HUES48 (cell line): ENCODE measurements at regions not wholly inside any gene's neighbourhood (a gene's known extent, or its start where the extent isn't known, plus 50 kb on each side); places are given as distances from the start of the nearest gene placed in this dataset.

Experiments
- H3K27ac ChIP-seq: one replicate; pipeline ENCODE4 v1.7.0; 2013; ENCODE audit warnings: low read depth, low read length, inconsistent platforms
- H3K27me3 ChIP-seq: 2 replicates; pipeline ENCODE4 v1.6.1; 2013; ENCODE audit warnings: mild to moderate bottlenecking, low read length; ENCODE audit not compliant: control insufficient read depth, insufficient read depth
- H3K36me3 ChIP-seq: 2 replicates; pipeline ENCODE4 v1.6.1; 2013; ENCODE audit warnings: low read length; ENCODE audit not compliant: control insufficient read depth, insufficient read depth
- H3K4me1 ChIP-seq: 2 replicates; pipeline ENCODE4 v1.6.1; 2013; ENCODE audit warnings: mild to moderate bottlenecking, low read length; ENCODE audit not compliant: control insufficient read depth, insufficient read depth
- H3K4me3 ChIP-seq: 2 replicates; pipeline ENCODE4 v1.5.1; 2013; ENCODE audit warnings: mild to moderate bottlenecking, low read depth, low read length
- H3K9ac ChIP-seq: 2 replicates; pipeline ENCODE4 v1.6.1; 2013; ENCODE audit warnings: mild to moderate bottlenecking, low read depth, low read length, moderate library complexity
- H3K9me3 ChIP-seq: 2 replicates; pipeline ENCODE4 v1.6.1; 2013; ENCODE audit warnings: low read length; ENCODE audit not compliant: control insufficient read depth, insufficient read depth

DNA sequence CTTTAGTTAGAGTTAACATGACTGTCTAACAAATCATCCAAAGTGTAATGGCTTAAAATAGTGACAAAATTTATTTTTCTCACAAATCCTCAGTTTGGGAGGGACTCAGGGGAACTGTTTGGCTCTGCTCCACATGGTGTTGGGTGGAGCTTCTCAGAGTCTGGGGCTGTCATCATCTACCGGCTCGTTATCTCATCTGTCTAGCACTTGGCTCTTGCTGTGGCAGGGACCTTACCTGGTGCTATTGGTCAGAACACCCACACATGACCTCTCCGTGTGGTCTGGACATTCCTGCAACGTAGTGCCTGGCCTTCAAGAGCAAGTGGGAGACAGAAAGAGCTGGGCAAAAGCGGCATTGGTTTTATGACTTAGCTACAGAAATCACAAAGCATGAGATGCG, 866.9 kb upstream of the FRG1 start:
- Histone ChIP-seq H3K36me3 (no peaks in the 10 kb centered on the region), H3K4me3 (no peak overlapping the region), H3K4me1 (no peaks in the 10 kb centered on the region), H3K27me3 (no peaks in the 10 kb centered on the region), H3K9ac (no peak overlapping the region), H3K9me3 (no peaks in the 10 kb centered on the region), H3K27ac (no peak overlapping the region)

DNA sequence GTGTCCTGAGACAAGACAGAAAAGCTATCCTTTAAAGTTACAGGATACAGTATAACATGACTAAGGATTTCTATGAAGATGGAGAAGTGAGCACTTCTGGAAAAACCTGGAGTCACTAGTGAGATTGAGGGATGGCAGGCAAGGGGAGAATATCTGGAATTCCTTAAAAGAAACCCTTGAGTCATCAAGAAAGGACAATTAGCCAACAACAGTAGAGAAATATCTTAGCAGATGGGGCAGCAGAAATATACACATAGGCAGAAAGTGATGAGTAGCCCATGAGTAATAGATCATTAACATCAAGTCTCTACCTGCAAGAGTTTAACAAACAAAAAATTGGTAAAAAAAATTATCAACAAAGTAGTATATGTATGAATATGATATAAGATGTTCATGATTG, 858.8 kb upstream of the FRG1 start:
- Histone ChIP-seq H3K9me3 (no peaks in the 10 kb centered on the region), H3K4me3 (no peak overlapping the region), H3K9ac (no peak overlapping the region), H3K27me3 (no peaks in the 10 kb centered on the region), H3K27ac (no peak overlapping the region), H3K4me1 (no peaks in the 10 kb centered on the region), H3K36me3 (no peaks in the 10 kb centered on the region)

DNA sequence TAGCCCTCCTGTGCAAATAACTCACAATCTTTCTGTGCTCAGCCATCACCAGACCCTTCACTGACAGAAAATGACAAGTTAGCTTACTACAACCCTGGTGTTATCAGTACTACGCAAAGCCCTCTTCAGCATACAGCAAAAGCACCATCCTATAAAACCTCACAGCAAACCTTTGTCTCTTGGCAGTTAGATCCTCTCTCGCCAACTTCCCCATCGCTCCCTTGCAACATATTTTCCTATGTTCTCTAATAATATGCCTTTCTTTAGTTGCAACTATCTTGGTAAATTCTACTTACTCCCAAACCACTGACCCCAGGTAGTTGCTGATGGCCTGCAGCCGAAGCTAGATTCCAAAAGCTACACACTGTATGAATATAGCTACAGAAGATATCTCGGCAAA, 856.9 kb upstream of the FRG1 start:
- Histone ChIP-seq H3K27me3 (no peaks in the 10 kb centered on the region), H3K4me3 (no peak overlapping the region)

DNA sequence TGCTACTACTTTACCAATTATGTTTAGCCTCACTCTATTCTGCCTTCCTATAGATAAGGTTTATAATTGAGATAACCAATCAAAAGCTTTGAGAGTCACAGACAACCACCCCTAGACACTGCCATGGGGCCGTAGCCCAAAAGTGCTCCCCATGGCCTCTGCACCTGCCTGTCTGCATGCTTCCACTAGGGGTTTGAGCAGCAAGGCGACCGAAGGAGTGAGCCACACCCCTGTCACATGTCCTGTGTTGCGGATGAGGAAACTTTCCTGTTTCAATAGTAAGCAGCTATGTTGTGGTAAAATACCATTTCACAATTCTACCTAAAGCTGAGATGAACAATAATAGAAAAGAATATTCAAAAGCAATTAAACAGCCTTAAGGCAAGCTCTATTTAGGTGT, 856.0 kb upstream of the FRG1 start:
- Histone ChIP-seq H3K4me1 (no peaks in the 10 kb centered on the region), H3K9ac (no peak overlapping the region), H3K36me3 (no peaks in the 10 kb centered on the region), H3K27ac (no peak overlapping the region), H3K9me3 (no peaks in the 10 kb centered on the region), H3K4me3 (no peak overlapping the region), H3K27me3 (no peaks in the 10 kb centered on the region)

More for the DNA sequence above, 856.9 kb upstream of the FRG1 start:
- no peaks in the 10 kb centered on the region for H3K9me3 ChIP-seq
- H3K4me1 ChIP-seq = no peaks in the 10 kb centered on the region
- no peak overlapping the region for H3K9ac ChIP-seq
- no peaks in the 10 kb centered on the region for H3K36me3 ChIP-seq
- H3K27ac ChIP-seq = no peak overlapping the region

DNA sequence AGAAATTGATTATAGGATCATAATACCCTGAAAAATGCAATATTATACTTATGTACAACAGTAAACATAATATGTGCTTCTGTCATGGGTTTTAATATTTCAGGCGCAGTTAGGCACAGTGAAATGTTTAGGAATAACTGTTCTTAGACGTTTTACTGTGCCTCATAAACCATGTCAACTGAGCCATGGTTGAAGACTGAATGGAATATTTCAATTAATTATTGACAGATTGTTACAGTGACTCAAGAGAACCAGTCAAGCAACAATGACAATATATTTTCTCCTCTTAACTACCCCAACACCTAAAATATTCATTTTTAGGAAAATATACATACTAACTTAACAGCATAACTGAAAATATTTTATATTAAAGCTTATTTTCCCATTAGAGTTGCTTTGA, 852.7 kb upstream of the FRG1 start:
- no peaks in the 10 kb centered on the region for H3K27me3 ChIP-seq
- no peak overlapping the region for H3K27ac ChIP-seq

DNA sequence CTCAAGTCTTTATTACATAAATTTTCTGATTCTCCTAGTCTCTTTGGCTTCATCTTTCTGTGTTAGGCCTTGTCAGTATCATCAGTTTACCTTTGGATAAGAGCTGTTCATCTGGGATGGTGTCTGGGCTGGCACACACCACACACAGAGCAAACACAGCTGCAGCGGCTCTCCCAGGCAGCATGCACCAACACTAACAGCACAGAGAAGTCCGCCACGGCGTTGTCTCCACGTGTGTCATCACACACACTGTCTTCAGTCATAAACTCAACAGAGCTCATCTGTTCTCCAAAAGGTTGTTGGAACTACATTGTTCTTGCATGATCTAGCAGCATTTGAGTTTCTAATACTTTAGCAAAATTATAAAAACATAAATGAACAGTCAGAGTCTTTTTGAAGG, 851.9 kb upstream of the FRG1 start:
- no peaks in the 10 kb centered on the region for H3K27me3 ChIP-seq
- no peaks in the 10 kb centered on the region for H3K4me1 ChIP-seq
- H3K36me3 ChIP-seq = no peaks in the 10 kb centered on the region
- H3K27ac ChIP-seq = no peak overlapping the region
- no peaks in the 10 kb centered on the region for H3K9me3 ChIP-seq
- H3K4me3 ChIP-seq = no peak overlapping the region
- no peak overlapping the region for H3K9ac ChIP-seq

More for the DNA sequence above, 852.7 kb upstream of the FRG1 start:
- H3K9me3 ChIP-seq = no peaks in the 10 kb centered on the region
- H3K4me3 ChIP-seq = no peak overlapping the region
- H3K9ac ChIP-seq = no peak overlapping the region
- H3K4me1 ChIP-seq = no peaks in the 10 kb centered on the region
- H3K36me3 ChIP-seq = no peaks in the 10 kb centered on the region

DNA sequence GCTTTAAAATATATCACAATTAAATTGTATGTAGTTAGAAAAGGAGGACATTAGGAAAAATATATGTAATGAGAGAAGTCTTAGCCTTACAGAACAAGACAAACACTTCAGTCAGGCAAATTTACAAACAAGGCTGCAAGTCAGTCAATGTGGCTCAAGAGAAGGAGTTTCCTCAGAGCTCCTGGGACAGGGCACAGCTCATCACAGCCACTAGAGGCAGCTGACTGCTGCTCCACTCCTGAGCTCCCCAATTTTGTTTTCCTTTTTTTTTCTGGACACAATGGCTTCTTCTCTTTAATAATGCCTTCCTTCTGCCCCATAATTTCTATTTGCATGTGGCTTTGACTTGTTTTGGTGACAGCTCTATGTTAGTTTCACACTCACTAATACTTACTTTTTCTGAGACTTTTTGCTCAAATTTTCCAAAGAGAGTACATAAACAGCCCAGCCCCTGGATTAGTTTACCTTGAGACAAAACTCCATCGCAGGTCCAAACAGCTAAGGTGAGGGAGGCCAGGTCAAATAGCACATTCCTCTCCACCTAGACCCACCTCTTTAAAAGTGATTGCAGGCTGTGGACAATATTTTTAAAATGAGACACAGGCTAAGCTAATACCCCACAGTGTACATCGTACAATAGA, 850.4 kb upstream of the FRG1 start:
- H3K9me3 ChIP-seq = no peaks in the 10 kb centered on the region
- no peaks in the 10 kb centered on the region for H3K4me1 ChIP-seq
- H3K9ac ChIP-seq = no peak overlapping the region
- no peaks in the 10 kb centered on the region for H3K36me3 ChIP-seq
- H3K4me3 ChIP-seq = no peak overlapping the region
- H3K27me3 ChIP-seq = no peaks in the 10 kb centered on the region
- no peak overlapping the region for H3K27ac ChIP-seq

GRCh38 chr4:189092581-189092980, 848.1 kb upstream of the FRG1 start:
- H3K9me3 ChIP-seq = no peaks in the 10 kb centered on the region
- H3K36me3 ChIP-seq = no peaks in the 10 kb centered on the region
- no peak overlapping the region for H3K9ac ChIP-seq
- no peaks in the 10 kb centered on the region for H3K4me1 ChIP-seq
- H3K4me3 ChIP-seq = no peak overlapping the region
- no peaks in the 10 kb centered on the region for H3K27me3 ChIP-seq
- H3K27ac ChIP-seq = no peak overlapping the region

- Histone ChIP-seq H3K27ac (no peak overlapping the region), H3K36me3 (no peaks in the 10 kb centered on the region), H3K9ac (no peak overlapping the region), H3K9me3 (no peaks in the 10 kb centered on the region), H3K27me3 (no peaks in the 10 kb centered on the region), H3K4me1 (no peaks in the 10 kb centered on the region), H3K4me3 (no peak overlapping the region)
These were observed 844.6 kb upstream of the FRG1 start for GRCh38 chr4:189096108-189096507.

DNA sequence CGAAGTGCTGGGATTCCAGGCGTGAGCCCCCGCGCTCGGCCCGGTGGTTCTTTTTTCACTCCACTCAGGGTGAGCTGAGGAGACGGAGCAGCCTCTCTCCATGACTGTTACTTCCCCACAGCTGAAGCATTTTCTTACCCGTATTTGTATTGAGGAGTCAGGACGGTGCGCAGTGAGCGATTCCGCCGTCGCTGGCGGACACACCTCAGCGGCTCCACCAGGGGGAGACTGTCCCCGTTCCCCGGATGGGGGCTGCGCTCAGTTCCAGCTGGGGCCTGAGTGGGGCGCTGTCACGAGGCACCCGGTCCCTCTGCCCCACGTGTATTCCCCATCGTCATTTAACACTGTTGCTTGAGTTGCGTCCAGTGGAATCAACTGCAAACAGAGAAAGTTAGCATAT, 844.0 kb upstream of the FRG1 start:
- no peak overlapping the region for H3K4me3 ChIP-seq
- no peak overlapping the region for H3K9ac ChIP-seq
- no peaks in the 10 kb centered on the region for H3K9me3 ChIP-seq
- H3K36me3 ChIP-seq = no peaks in the 10 kb centered on the region
- H3K27me3 ChIP-seq = no peaks in the 10 kb centered on the region
- no peaks in the 10 kb centered on the region for H3K4me1 ChIP-seq
- no peak overlapping the region for H3K27ac ChIP-seq

DNA sequence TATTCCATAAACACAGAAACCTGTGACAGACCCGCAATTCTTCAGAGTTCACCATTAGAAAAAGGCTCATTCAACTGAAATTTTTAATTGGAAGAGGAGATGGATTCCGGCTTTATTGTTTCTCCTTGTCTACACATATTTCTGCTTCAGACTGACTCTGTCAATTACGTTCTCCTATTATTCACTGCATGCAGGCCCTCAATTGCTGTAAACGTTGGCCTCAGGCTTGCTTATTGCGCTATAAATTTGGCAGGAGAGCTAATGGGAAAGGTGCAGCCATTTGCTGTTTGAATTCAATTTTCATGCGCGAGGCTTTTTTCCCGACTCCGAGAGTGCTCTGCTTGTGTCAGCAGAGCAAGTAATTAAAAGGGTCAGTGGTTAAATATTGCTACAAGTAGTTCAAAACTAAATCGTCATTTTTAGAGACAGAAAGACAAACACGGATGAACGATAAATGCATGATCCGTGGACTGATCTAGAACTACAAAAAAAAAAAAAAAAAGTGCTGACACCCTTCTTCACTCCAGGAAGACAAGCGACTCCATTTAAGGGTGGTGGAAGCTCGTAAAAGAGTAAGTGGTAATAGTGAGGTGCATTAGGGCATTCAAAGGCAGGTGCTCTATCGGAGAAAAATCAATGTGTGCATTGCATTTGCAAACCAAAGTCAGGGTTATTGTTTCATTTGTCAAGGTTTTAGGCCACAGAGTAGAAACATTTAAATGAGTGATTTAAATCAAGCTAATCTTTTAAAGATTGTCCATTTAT, 841.6 kb upstream of the FRG1 start:
- H3K4me3 ChIP-seq = no peak overlapping the region
- no peak overlapping the region for H3K27ac ChIP-seq
- no peaks in the 10 kb centered on the region for H3K36me3 ChIP-seq
- H3K9ac ChIP-seq = no peak overlapping the region
- no peaks in the 10 kb centered on the region for H3K9me3 ChIP-seq
- H3K4me1 ChIP-seq = no peaks in the 10 kb centered on the region
- H3K27me3 ChIP-seq = no peaks in the 10 kb centered on the region
